CD4-positive, alpha-beta T cell treated with Interleukin-4 for 4 hours (primary cell): ENCODE measurements at regions not wholly inside any gene's neighbourhood (a gene's known extent, or its start where the extent isn't known, plus 50 kb on each side); places are given as distances from the start of the nearest gene placed in this dataset.
"Not testable (repeated sequence)": the region's sequence is repeated elsewhere in the genome, so short reads cannot be mapped to it uniquely, and the experiment has no call there.

ENCODE experiments used
- DNase-seq: peaks from one replicate; pipeline ENCODE4 v3.0.0-alpha.2; 2020

DNA sequence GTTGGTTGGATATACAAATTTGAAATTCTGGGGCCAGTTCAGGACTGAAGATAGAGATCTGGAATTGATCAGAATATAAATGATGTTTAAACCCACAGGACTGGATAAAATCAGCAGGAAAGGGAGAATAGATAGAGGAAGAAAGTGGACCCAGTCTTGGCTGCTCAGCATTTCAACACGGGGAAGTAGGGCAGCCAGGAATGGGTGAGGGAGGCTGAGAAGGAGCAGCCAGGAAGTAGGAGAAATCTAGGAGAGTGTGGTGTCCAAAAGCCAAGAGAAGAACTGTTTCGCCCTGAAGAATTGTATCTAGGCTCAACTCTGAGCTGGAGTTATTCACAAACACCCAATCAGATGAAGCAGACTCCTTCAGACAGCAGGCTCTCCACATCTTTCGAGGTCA, 197.9 kb downstream of the CDCA7 start:
- no peak for DNase-seq

DNA sequence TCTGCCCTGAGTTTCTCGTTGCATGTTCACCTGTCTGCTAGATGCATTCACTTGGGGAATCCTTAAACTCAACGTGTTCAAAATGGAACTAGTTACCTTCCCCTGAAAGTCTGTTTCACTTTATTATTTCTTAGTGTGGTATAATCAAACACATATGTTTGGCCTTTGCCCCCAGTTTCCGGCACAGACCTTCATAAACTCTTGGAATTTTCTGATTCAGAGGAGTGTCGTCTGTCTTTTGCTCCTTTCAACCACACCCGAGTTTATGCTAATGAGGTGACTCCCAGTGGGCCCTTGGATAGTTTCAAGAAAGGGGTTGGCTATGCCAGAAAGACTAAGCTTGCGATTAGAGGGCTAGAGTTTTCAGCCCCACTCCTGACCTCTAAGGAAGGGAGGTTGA, 198.9 kb downstream of the CDCA7 start:
- no peak for DNase-seq

DNA sequence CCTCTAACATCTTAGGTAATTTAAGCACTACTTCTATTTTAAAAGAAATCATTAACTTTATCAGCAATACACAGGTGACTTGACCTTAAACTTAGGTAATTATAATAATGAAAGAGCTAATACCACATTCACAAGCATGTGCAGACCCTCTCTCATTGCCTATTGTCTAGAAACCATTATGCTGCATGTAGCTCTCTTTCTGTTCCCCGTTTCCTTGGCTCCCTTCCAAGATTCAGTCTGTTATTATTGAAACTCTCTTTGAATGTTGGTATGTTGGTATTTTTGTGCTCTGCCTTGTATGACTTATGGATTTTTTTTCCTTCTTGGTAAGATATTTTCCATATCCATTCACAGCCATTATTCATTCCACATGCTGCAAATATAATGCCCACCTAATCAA, 201.2 kb downstream of the CDCA7 start:
- no peak for DNase-seq

GRCh38 chr2:173556816-173557215, 202.1 kb downstream of the CDCA7 start:
- DNase-seq, result no peak

GRCh38 chr2:173557497-173557896, 202.8 kb downstream of the CDCA7 start:
- DNase-seq, result no peak

- no peak for DNase-seq
Observed at GRCh38 chr2:173567493-173567892, 212.8 kb downstream of the CDCA7 start.

DNA sequence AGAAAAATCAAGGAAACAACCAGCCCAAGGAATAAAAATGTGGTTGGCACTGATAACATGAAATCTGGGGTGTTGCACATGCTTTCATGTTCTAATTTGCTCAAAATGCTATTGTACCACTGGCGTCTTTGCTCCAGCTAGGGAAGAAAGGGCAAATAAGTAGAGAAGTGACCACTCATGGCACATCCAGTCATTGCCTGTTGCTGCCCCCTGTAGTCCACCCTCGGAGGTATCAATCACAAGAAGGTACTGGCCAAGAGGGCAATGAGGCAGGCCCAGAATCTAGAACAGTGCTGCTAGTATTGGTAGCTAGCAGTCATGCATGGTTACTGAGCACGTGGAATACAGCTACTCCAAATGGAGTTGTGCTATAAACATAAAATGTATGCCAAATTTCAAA, 213.4 kb downstream of the CDCA7 start:
- no peak for DNase-seq

DNA sequence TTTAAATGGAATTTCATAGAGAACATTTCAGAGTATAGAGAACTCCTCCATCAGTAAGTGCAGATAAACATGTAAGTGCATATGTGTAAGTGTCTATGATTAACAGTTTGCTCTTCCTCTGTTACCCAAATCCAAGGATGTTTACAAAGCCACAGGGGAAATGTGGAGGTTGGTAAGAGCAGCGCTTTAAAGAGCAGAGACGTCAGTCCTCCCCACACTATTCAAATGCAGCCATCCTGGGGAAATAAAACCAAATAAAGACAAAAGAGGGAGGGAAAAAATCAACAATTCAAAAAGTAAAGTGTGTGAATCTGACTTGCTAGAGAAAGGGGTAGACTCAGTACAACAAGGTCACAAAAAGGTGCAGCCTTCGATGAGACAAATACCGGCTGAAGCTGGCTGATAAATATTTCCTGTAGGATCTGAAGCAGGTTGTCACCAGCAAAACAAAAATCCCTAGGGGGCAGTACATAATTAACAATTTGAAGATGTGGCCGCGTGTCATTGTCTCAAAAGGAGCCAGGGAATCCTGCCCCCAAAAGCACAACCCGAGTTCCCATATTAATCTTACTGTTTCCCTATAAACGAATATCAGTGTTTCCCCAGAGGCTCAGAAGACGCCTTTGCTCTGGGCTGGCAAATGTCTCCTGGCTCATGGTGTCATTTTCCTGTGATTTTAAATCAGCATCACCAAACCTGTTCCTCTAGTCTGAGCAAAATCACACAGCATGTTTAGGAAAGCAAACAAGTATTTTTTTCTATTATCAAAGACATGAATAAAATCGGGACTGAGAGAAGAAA, 216.5 kb downstream of the CDCA7 start:
- no peak for DNase-seq

- DNase-seq, result no peak
Observed at GRCh38 chr2:173571887-173572680, 217.4 kb downstream of the CDCA7 start.

DNA sequence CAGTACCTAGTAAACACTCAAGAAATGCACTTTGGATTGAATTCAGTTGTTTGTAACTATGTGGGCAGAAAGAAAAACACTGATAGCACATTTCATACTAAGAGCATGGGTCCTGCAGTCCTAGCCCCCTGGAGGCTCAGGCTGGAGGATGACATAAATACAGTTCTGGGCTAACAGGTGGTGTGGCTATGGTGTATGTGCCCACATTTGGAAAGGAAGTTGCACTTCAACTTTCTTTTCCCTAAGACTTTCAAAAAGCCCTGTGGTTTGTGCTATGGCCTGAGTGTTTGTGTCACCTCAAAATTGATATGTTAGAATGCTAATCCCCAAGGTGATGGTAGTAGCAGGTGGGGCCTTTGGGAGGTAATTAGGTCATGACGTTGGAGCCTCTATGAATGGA, 218.2 kb downstream of the CDCA7 start:
- no peak for DNase-seq

- DNase-seq, result not testable (repeated sequence)
Observed at GRCh38 chr2:173573782-173574181, 219.1 kb downstream of the CDCA7 start.

- DNase-seq, result no peak
Observed at GRCh38 chr2:173574324-173575112, 219.8 kb downstream of the CDCA7 start.

DNA sequence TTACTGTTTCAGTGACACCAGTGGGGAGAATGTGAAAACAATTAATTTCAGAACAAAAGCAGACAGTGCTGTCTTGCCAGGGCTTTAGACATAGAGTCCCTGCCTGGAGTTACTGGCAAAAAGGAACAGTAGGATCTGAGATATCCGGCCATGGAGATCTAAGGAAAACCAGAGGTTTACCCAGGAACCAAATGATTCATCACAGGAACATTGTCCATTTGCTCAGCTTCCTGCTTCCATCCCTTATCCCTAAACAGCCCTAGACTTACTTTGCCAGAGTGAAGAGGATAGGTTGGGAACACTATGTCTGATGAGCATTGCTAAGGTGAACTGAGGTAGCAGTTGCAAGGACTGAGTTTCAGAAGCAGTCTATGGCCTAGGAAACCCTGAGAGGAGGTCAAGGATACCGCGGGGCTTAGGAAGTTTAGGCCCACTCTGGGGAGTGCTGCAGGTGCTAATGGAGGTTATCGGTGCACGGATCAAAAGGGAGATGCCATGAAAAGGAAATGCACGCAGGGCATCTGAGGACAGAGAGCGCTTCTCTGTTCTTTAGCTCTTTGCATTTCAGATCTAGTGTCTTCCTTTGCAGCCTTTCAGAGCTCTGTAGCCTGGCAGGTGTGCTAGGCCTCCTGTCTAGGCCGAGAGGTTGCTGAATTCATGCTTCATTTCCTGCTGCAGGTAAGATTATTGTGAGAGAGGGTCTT, 223.9 kb downstream of the CDCA7 start:
- no peak for DNase-seq

DNA sequence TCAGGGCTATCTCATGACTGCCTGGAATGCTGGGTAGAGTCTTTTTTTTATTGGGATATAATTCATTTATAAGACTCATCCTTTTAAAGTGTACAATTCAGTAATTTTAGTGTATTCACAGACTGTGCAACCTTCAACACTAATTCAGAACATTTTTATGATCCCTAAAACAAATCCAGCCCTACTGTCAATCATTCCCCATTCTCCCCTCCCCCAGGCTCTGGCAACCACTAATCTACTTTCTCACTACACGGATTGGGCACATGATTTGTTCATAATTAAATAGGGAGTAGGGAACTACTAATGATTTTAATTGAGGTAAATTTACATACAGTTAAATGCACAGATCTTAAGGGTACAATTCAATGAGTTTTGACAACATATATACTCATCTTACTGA, 225.7 kb downstream of the CDCA7 start:
- no peak for DNase-seq

GRCh38 chr2:173580956-173581355, 226.3 kb downstream of the CDCA7 start:
- DNase-seq, result no peak

DNA sequence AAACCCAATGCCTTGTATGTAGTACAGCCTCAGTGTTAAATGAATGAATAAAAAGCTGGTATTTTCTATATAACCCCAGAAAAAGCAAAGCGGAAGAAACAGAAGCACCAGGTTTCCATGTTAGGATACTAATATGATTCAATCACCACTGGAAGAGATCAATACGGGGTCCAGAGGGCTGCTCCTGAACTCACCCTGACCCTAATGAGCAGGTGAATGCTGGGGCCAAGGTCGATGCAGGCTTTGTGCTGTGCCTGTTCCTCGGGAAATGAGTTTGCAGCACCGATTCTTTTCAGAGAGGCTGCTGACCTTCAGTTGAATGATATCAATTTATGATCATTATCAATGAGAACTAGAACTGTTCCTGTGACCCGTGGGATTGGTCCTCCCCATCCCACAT, 228.5 kb downstream of the CDCA7 start:
- DNase-seq, result no peak

DNA sequence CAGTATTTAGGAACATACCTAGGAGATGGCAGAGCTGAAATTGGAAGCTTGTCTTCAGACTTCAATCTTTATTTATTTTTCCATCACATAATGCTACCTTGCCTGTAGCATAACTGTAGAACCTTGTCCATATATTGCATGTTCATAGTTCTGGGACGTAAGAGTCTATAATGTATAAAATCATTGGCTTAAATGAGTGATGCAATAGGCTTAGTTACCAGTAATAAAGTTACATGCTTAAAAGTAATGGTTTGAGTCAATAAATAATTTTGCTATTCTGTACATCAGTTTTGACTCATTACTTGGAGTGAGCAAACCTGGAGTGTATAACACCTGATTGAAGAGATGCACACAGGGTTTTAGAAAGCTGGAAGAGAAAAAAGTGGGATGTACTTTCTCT, 229.3 kb downstream of the CDCA7 start:
- no peak for DNase-seq

DNA sequence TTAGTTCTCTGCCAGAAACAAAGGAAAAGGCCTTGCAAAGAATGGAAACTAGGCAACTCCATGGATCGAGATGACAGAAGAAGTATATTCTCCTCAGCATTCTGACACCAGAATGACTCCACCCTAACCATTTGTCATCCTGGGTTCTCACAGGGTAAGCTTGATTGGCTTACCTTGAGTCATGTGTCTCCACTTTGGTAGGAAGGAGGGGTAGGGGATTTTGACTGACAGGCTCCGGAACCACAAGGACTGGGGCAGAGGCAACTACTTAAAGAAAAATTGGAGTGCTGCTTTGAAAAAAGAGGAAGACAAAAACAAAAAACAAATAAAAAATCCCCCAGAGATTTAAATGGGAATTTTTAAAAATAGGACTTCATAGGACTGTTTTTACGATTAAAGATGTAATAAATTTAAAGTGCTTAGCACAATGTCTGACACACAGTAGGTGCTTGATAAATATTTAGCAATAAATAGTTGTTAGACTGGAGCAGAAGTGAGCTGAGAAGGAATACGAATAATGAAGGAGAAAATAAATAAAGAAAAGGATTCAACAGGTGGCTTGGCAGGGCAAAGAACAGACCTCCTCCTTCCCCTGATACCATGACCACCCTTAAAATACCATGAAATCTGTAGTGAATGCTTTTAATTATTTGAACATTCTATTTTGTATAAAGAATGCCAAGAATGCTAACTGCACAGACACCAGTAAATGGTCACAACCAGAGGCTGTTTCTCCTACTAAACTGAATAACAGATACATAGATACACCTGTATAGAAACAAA, 230.2 kb downstream of the CDCA7 start:
- DNase-seq, result no peak

DNA sequence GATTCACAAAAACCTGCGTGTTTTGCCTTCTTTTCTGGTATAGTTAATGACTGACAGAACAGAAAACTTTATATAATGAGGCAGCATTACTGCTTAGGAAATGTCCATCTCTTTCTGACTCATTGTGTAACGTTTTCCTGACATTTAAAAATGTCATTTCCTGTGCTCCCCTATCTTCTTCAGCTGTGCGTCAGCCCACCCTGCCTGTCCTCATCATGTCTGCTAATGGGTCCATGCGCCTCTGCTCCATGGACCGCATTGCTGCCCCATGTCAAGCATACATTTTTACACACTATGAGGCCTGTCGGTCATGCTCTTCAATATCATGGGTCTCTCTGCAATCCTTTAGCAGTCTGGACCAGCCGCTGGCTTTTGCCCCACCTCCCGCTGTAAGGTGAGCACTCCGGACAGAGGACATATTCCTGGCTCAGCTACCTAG, 234.3 kb downstream of the CDCA7 start:
- no peak for DNase-seq

GRCh38 chr2:173589604-173590275, 235.1 kb downstream of the CDCA7 start:
- DNase-seq, result no peak

- no peak for DNase-seq
Observed at GRCh38 chr2:173590276-173590861, 235.7 kb downstream of the CDCA7 start.
